Gastrocnemius medialis (tissue), 4 donors: ENCODE measurements at regions not wholly inside any gene's neighbourhood (a gene's known extent, or its start where the extent isn't known, plus 50 kb on each side); places are given as distances from the start of the nearest gene placed in this dataset.

ENCODE experiments used
- ATAC-seq, 2 donors: fragments of 150-250 bp; one replicate each; pipeline ENCODE4 v1.9.1; 2016
- DNase-seq, 2 donors: peaks; one replicate each; pipeline ENCODE4 v3.0.0-alpha.2; 2019
- H3K27ac ChIP-seq, 4 donors: fragments of 200-600 bp; sonication (generic); 1 replicate in 1 of 4; 2 replicates in 3 of 4; pipeline ENCODE4 v1.5.1; 2016 to 2018; ENCODE audit warnings: mild to moderate bottlenecking in 2 of 4, moderate library complexity in 1 of 4
- H3K27me3 ChIP-seq, 3 donors: fragments of 200-600 bp; sonication (generic) in 2 of 3; 1 replicate in 1 of 3; 2 replicates in 2 of 3; pipeline versions ENCODE4 v1.5.1 to v1.6.0; 2016 to 2019; ENCODE audit warnings: mild to moderate bottlenecking in 1 of 3, moderate library complexity in 1 of 3
- H3K36me3 ChIP-seq, 2 donors: fragments of 200-600 bp; sonication (generic) in 1 of 2; one replicate each; pipeline ENCODE4 v1.5.1; 2017 to 2018
- H3K4me1 ChIP-seq, 2 donors: fragments of 200-600 bp; sonication (generic) in 1 of 2; one replicate each; pipeline ENCODE4 v1.5.1; 2016 to 2017; ENCODE audit warnings: mild to moderate bottlenecking in 2 of 2
- H3K4me3 ChIP-seq, 4 donors: fragments of 200-600 bp; sonication (generic) in 3 of 4; 1 replicate in 1 of 4; 2 replicates in 3 of 4; pipeline ENCODE4 v1.5.1; 2016 to 2019; ENCODE audit warnings: mild to moderate bottlenecking in 2 of 4
- H3K9me3 ChIP-seq, 3 donors: fragments of 200-600 bp; sonication (generic) in 2 of 3; 1 replicate in 1 of 3; 2 replicates in 2 of 3; pipeline ENCODE4 v1.5.1; 2016 to 2019
- CTCF ChIP-seq, 5 experiments: fragments of 450-650 bp in 3 of 5; fragments of 200-600 bp in 2 of 5; sonication (generic) in 2 of 5; IDR thresholded peaks in 4 of 5; conservative IDR thresholded peaks in 1 of 5; 1 replicate in 4 of 5; 2 replicates in 1 of 5; pipeline ENCODE4 v1.5.1; 2016 to 2019; ENCODE audit warnings: antibody characterized with exemption in 5 of 5, mild to moderate bottlenecking in 3 of 5, moderate library complexity in 3 of 5
- POLR2A ChIP-seq, 2 donors: fragments of 450-650 bp; IDR thresholded peaks; one replicate each; pipeline ENCODE4 v1.6.1; 2017; ENCODE audit warnings: antibody characterized with exemption in 2 of 2, mild to moderate bottlenecking in 2 of 2, moderate library complexity in 2 of 2
- in situ Hi-C, 4 donors: fragments of 200-750 bp; cut with MboI; loops; one replicate each; pipeline versions ENCODE4 v1.15.0 to v1.8.0; 2017; ENCODE audit warnings: low sequenced_read_pairs in 4 of 4
- intact Hi-C: fragments of 100-400 bp; cut with DNase I; formaldehyde crosslinking; loops from one replicate; pipeline ENCODE4 v1.15.1; 2023; ENCODE audit warnings: low total_unique reads

- in situ Hi-C loops = no loop called here
- TF ChIP-seq CTCF (IDR thresholded peaks at IDR 0.05 in 4 of 5, conservative IDR thresholded peaks at IDR 0.05 in 1 of 5) = no peak
- no peak for TF ChIP-seq POLR2A (IDR thresholded peaks at IDR 0.05)
- DNase-seq (no peak), ATAC-seq (no peak)
- no peaks in the 10 kb centered on the region for H3K9me3 ChIP-seq
- no peaks in the 10 kb centered on the region for H3K4me1 ChIP-seq
- H3K36me3 ChIP-seq = no peaks in the 10 kb centered on the region
- H3K27me3 ChIP-seq = no peaks in the 10 kb centered on the region
- no peak overlapping the region for H3K4me3 ChIP-seq
- no peak overlapping the region for H3K27ac ChIP-seq
- intact Hi-C loops = no loop called here
Observed at GRCh38 chr5:23451156-23451555, 56.3 kb upstream of the PRDM9 start.

- in situ Hi-C loops (no loop called here), intact Hi-C loops (no loop called here)
- H3K27ac ChIP-seq = no peak overlapping the region
- no peaks in the 10 kb centered on the region for H3K4me1 ChIP-seq
- DNase-seq (no peak), ATAC-seq (no peak)
- no peak for TF ChIP-seq CTCF (IDR thresholded peaks at IDR 0.05 in 4 of 5, conservative IDR thresholded peaks at IDR 0.05 in 1 of 5)
- TF ChIP-seq POLR2A (IDR thresholded peaks at IDR 0.05) = no peak
- no peak overlapping the region for H3K4me3 ChIP-seq
- H3K36me3 ChIP-seq = no peaks in the 10 kb centered on the region
- H3K9me3 ChIP-seq = no peaks in the 10 kb centered on the region
- no peaks in the 10 kb centered on the region for H3K27me3 ChIP-seq
Observed at GRCh38 chr5:23450187-23450586, 57.2 kb upstream of the PRDM9 start.

GRCh38 chr5:23448627-23449026, 58.8 kb upstream of the PRDM9 start:
- ATAC-seq = no peak

DNA sequence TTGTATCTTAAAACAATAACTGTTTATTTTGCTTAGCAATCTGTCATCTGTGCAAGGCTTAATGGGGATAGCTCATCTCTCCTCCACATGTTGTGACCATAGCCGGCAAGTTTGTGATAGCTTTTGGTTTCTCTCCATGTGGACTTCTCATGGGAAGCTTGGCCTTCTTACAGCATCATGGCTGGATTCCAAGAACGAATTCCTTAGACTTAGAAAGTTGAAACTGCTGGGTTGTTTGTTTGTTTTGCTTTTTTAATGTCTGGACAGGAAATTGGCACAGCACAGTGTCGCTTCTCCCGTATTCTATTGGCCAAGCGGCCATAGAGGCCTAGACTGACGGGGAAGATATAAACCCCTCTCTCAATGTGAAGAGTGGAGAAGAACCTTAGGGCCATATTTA, 61.0 kb upstream of the PRDM9 start:
- Histone ChIP-seq H3K9me3 (no peaks in the 10 kb centered on the region), H3K27me3 (no peaks in the 10 kb centered on the region), H3K36me3 (no peaks in the 10 kb centered on the region), H3K4me3 (no peak overlapping the region), H3K27ac (no peak overlapping the region), H3K4me1 (no peaks in the 10 kb centered on the region)
- peak in 1 of 2 donors; percentile 41 for ATAC-seq
- in situ Hi-C loops = no loop called here
- no peak for TF ChIP-seq POLR2A (IDR thresholded peaks at IDR 0.05)
- TF ChIP-seq CTCF (IDR thresholded peaks at IDR 0.05 in 4 of 5, conservative IDR thresholded peaks at IDR 0.05 in 1 of 5) = no peak
- no peak for DNase-seq
- intact Hi-C loops = no loop called here

More at GRCh38 chr5:23448627-23449026, 58.8 kb upstream of the PRDM9 start:
- no peak for DNase-seq
- Histone ChIP-seq H3K9me3 (no peaks in the 10 kb centered on the region), H3K4me3 (no peak overlapping the region), H3K27ac (no peak overlapping the region), H3K4me1 (no peaks in the 10 kb centered on the region), H3K36me3 (no peaks in the 10 kb centered on the region), H3K27me3 (no peaks in the 10 kb centered on the region)
- intact Hi-C loops (no loop called here), in situ Hi-C loops (no loop called here)
- TF ChIP-seq POLR2A (IDR thresholded peaks at IDR 0.05) (no peak), CTCF (IDR thresholded peaks at IDR 0.05 in 4 of 5, conservative IDR thresholded peaks at IDR 0.05 in 1 of 5) (no peak)

GRCh38 chr5:23445573-23445972, 61.8 kb upstream of the PRDM9 start:
- Histone ChIP-seq H3K4me1 (no peaks in the 10 kb centered on the region), H3K9me3 (no peaks in the 10 kb centered on the region), H3K4me3 (no peak overlapping the region), H3K36me3 (no peaks in the 10 kb centered on the region), H3K27ac (no peak overlapping the region), H3K27me3 (no peaks in the 10 kb centered on the region)
- no peak for TF ChIP-seq CTCF (IDR thresholded peaks at IDR 0.05 in 4 of 5, conservative IDR thresholded peaks at IDR 0.05 in 1 of 5)
- no peak for TF ChIP-seq POLR2A (IDR thresholded peaks at IDR 0.05)
- ATAC-seq = no peak
- in situ Hi-C loops = no loop called here
- intact Hi-C loops = no loop called here
- DNase-seq = no peak
